ENCODE measurements at regions not wholly inside any gene's neighbourhood (a gene's known extent, or its start where the extent isn't known, plus 50 kb on each side); places are given as distances from the start of the nearest gene placed in this dataset.

DNA sequence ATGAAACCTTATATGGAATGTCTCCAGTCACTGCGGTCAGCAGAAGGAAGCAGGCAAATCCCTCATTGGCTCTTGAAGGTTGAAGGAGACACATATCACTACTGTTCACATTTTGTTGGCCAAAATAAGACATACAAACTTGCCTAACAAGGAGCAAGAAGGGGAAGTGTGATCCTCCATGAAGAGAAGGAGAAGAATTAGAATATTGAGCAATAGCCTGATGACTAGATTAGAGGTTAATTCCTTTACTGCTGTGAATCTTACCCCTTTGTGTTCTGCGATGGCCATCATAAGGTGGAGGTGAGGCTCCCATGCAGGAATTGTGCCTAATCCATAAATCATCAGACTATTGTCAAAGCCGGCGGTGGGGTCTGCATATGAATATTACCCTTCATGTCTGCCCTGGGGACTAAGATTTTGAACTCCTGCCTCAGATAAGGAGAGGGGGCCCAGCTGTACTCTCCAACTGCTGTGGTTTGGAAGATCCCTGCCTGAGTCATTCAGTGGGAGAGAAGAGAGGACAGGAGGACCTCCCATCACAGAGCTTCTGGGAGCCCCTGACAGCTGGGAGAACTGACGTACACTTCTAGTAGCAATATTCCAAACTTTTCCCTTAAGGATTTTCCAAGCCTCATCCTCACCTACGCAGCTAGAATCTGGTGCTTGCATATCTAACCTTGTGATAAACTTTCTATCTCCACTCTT is 398.5 kb downstream of the REEP3 start (continued):
- TF ChIP-seq KDM2A (CRISPR knock-in tag; IDR thresholded peaks at IDR 0.05; ENCODE audit: borderline replicate concordance, low read depth), result no peak
- TF ChIP-seq BCL3 (CRISPR knock-in tag; IDR thresholded peaks at IDR 0.05), result no peak
- TF ChIP-seq, protein P1, sequence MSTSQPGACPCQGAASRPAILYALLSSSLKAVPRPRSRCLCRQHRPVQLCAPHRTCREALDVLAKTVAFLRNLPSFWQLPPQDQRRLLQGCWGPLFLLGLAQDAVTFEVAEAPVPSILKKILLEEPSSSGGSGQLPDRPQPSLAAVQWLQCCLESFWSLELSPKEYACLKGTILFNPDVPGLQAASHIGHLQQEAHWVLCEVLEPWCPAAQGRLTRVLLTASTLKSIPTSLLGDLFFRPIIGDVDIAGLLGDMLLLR (CRISPR knock-in tag; IDR thresholded peaks at IDR 0.05), result no peak
- TF ChIP-seq, protein P2, sequence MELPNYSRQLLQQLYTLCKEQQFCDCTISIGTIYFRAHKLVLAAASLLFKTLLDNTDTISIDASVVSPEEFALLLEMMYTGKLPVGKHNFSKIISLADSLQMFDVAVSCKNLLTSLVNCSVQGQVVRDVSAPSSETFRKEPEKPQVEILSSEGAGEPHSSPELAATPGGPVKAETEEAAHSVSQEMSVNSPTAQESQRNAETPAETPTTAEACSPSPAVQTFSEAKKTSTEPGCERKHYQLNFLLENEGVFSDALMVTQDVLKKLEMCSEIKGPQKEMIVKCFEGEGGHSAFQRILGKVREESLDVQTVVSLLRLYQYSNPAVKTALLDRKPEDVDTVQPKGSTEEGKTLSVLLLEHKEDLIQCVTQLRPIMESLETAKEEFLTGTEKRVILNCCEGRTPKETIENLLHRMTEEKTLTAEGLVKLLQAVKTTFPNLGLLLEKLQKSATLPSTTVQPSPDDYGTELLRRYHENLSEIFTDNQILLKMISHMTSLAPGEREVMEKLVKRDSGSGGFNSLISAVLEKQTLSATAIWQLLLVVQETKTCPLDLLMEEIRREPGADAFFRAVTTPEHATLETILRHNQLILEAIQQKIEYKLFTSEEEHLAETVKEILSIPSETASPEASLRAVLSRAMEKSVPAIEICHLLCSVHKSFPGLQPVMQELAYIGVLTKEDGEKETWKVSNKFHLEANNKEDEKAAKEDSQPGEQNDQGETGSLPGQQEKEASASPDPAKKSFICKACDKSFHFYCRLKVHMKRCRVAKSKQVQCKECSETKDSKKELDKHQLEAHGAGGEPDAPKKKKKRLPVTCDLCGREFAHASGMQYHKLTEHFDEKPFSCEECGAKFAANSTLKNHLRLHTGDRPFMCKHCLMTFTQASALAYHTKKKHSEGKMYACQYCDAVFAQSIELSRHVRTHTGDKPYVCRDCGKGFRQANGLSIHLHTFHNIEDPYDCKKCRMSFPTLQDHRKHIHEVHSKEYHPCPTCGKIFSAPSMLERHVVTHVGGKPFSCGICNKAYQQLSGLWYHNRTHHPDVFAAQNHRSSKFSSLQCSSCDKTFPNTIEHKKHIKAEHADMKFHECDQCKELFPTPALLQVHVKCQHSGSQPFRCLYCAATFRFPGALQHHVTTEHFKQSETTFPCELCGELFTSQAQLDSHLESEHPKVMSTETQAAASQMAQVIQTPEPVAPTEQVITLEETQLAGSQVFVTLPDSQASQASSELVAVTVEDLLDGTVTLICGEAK (IDR thresholded peaks at IDR 0.05), result no peak
- TF ChIP-seq, protein P2 (CRISPR knock-in tag; IDR thresholded peaks at IDR 0.05), result no peak
- TF ChIP-seq KDM3A (CRISPR knock-in tag; IDR thresholded peaks at IDR 0.05; ENCODE audit: low read depth), result no peak
- no peak for TF ChIP-seq FIP1L1 (IDR thresholded peaks at IDR 0.05; ENCODE audit: borderline replicate concordance, insufficient read depth, low read depth, low read length)
- TF ChIP-seq SP4 (CRISPR knock-in tag; IDR thresholded peaks at IDR 0.05), result no peak
- TF ChIP-seq ZMYM2 (CRISPR knock-in tag; IDR thresholded peaks at IDR 0.05), result no peak

Data from HepG2 (cell line).